Hematopoietic multipotent progenitor cell treated with erythropoietin and hydrocortisone succinate and interleukin-3 and kit ligand, for 15 days (in vitro differentiated cells): ENCODE measurements at regions not wholly inside any gene's neighbourhood (a gene's known extent, or its start where the extent isn't known, plus 50 kb on each side); places are given as distances from the start of the nearest gene placed in this dataset.

ENCODE experiments used
- DNase-seq: peaks from one replicate; pipeline ENCODE4 v3.0.0-alpha.2; 2015; ENCODE audit warnings: low spot score

DNA sequence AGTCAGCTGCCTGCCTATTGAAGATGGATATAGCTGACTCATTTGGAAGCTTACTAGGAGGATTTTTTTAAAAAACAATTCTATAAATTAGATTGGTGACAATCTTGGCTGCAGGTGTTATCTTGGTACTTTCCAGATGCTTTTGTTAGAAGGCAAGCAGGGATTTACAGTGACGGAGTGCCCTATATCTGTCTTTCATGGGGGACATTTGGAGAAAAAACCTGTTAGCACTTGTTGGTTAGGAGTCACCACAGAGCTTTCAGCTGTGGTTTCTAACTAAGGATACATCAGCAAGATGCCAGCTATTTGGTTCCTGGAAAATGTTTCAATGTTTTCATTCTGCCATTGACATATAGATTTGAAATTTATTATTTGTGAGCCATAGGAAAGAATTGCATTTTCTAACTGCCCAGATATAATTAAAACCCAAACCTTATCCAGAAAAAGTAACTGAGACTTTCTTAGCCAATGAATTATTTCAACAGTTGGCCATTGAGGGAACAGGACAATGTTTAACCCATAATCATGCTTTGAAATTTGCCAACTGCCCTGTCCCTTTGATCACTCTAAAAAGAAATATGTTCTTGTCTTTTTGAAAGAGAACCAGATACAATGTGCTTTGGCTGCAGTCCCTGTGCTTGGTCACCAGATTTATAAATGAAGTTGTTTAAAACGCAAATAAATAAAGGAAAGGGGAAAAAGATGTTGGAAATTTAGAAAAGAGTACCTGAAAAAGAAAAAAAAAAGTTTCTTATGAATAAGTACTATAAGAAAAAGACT lies 761.0 kb upstream of the CXADR start:
- no peak for DNase-seq

DNA sequence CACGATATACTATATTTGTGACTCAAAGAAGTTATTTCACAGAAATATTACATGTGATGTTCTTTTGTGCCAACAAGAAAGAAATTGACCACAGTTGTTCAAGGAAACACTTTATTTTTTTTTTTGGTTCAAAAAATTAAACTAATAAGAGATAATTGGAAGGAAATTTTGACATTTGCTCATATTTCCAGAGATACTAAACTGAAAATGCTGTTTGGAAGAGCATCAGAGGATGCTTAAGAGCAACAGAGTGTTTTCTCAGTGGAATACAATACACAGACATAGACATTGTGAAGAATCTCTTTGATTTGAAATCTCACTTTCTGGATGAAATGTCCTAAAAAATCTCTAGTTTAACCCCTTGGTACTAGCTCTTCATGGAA lies 760.4 kb upstream of the CXADR start:
- DNase-seq, result no peak

DNA sequence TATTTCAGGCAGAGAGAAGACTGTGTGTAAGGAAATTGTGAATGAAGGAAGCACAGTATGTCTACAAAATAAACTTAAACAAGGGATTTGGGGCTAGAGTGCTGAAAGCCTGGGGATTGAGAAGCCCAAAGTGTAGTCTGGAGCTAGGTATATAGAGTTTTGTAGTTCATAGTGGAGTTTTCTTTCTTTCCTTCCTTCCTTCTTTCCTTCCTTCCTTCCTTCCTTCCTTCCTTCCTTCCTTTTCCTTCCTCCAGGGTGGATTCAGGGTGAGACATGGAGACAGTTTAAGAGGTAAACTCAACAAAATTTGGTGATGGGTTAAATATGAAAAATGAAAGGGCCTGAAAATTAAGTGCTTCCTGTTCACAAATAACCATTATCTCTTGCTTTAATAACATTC lies 757.8 kb upstream of the CXADR start:
- no peak for DNase-seq

DNA sequence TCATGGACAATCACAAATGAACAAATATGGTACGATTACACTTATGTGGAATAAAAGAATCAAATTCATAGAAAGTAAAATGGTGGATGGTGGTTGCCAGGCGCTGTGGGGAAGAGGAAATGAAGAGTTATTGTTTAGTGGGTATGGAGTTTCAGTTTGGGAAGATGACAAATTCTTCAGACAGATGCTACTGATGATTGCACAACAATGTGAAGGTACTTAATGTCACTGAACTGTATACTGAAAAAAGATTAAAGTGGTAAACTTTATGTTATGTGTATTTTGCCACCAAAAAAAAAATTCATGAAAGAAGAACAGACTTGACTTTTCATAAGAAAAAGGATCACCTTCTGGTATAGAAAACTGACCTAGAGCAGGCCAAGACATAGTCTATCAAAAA lies 745.6 kb upstream of the CXADR start:
- DNase-seq, result no peak

DNA sequence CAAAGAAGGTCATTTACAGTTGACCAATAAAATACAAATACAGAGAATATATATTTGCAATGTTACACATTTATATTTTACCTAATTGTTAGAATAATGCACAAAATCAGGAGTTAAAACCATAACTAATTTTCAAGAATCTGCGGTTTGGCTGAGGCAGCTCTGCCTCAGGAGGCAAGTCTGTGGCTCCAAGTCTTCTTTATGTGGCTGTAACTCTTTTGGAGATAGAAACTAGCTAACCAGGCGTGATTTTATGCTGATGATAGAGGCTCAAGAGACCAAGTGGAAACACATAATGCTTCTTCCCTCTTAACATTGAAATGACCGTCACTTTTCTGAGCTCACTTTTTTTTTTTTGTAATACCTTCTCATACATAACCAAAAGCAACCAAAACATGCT lies 744.7 kb upstream of the CXADR start:
- no peak for DNase-seq

DNA sequence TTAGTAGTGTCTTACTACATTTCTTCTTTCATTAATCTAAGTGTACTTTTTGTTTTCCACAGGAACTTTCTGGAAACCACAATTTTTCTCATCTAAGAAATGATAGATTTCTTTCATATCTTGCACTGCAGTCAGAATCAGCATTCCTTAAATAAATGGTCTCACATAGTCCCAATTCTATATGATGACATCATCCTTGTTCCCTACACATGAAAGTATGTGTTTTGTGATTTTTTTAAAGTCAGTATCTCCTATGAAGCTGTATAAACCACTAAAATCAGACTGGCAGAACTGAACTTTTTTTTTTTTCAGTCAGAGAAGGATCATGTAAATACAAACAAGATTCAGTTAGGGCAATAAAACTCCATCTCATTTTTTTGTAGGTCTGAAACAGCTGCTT lies 742.6 kb upstream of the CXADR start:
- no peak for DNase-seq

DNA sequence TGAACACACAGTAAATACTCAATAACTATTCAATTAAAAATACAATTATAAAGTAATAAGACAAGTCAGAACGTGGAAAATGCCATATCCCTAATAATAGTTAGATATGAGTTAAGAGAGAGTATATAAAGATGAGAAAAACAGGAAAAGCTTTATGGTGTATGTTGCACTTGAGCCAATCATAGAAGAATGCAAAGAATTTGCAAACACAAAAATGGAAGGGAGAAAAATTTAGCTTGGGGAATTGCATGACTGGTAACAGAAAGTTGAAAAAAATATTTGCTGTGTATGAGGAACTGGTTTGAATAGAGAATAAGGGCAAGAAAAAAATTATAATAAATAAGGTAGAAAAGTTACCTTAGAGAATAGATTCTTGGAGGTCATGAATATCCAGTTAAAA lies 739.6 kb upstream of the CXADR start:
- no peak for DNase-seq

DNA sequence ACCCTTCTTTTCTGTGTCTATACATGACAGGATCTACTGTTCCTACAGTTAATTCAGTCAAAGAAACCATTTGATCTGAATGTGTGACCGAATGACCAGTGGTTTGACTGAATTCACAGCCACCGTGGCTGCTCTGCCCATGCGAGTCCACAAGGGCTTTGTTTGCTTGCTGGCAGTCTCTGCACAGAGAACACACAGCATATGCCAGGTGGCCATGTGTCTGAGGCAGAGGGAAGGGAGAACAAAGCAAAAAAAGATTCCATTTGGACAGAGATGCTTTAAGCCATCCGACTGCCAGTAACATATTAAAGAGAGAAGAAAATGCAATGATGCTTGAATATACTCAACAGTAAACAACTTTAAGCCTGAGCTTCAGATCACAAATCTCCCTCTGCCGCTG lies 737.8 kb upstream of the CXADR start:
- DNase-seq, result no peak

DNA sequence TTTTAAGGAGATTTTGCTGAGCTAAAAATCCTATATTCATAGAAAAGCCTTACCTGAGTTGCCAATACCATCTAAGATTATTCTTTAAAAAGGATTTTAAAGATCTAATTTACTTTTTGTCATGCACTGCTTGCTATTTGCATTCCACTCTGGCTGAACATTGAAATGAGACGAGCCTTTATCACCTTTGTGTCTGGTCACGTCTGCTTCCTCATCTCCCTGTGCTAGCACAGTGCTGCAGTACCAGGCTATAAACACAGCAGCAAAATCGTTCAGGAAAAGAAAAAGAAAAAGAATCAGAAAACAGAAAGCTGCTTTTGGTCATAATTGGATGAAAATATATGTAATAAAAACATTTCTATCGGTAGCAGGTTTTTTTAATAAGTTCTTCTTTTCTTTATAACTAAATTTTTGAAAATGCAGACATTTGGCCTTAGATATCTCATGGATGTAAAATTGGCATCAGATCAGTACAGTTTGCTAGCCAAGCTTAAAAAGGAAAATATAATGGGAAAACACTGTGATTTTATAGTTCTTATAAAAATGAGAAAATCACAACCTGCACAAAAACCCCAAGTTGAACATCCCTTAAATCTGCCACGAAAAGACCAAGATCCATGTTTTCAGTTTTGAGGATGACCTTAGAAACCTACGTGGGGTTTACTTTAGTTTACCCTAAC lies 735.7 kb upstream of the CXADR start:
- DNase-seq, result no peak

DNA sequence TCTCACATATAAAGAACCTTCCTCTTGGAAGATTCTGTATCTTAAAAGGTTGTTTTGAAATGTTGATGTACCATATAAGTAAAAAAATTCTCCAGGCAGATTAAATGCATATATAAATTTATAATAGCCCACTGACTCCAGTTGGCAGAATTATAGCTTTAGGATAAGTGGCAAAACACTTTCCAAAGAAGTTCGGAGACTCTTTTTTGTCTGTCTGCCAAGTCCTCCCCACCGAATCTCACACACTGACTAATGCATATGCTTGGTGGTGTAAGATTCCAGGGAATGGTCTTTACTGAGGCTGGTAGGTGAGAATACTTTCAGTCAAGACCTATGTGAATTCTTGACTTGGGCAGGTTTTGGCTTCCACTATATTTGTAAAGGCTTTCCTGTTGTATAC lies 724.3 kb upstream of the CXADR start:
- no peak for DNase-seq

DNA sequence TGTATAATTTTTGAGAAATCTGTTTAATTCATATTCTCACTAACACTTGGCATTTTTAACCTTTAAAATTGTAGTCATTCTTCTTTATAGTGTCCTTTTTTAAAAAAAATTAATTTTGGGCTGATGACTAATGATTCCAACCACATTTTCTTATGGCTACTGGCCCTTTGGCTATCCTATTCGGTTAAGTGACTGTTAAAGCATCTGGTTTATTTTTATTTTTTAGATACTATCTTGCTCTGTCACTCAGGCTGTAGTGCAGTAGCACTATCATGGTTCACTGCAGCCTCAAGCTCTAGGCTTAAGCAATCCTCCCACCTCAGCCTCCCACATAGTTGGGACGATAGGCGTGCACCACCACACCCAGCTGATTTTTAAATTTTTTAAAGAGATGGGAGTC lies 723.2 kb upstream of the CXADR start:
- no peak for DNase-seq

DNA sequence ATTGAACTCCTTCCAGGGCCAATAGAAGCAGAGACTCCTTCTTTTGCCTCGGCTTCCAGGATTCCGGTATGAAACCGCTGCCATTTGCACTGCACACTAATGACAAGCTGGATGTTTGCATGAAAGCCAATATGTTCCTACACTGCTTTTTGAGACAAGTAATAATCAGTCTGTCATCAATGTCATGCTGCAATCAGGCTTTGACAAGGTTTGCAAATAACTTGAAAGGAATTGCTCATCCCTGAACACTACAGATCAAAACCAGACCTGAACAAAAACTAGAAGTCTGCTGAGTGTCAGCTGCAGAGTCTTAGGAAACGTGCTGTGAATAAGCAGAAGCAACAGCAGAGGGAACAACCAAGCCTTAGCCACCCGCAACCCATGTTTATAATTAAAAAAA lies 720.7 kb upstream of the CXADR start:
- no peak for DNase-seq

DNA sequence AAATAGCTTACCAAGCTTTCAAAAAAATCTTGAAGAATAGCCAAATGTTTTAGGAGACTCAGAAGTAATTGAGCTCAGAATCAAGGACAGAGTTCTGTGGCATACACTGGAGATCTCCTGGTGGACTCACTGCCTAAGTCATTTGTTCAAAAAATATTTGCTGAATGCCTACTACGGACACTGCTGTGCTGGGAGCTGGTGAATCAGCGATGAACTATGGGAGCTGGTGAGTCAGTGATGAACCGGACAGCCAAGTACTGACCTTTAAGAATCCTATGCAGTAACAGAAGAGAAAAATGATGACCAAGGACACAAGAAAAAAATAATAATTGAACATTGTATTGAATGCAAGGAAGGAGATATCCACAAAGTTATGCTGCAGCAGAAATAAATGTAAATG lies 717.9 kb upstream of the CXADR start:
- no peak for DNase-seq

DNA sequence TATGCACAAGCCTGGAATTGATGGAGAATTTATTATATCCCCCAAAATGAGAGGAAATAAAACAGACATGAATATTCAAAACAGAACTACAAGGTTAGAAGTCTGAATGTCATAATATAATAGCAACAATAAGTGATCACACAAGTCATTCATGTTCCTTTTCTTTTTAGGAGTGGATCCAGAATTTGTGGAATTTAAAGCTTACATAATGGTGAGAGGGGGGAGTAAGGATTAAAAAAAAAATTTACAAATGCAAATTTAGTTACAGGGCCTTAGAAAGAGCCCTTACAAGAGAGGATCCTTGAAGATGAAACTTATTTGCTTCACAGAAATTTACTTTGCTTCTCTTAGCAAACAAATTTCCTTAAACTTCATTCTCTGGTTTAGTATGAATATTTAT lies 716.1 kb upstream of the CXADR start:
- no peak for DNase-seq

DNA sequence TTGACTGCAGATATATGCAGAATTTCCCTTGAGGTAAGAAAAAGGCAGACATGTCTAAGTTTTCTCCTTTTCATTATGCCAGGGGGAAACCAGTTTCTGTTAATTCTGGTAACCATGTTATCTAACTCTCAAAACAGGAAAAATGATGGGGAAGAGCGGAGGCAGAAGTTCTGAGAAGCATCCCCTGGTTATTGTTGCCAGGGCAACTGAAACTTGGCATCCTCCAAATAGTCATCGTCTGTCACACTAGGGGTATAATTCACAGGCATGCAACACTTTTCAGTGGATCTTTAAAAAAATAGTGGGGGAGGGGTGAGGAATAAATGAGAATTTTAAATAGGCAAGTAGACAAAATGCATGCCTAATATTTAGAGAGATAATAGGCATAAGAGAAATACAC lies 715.3 kb upstream of the CXADR start:
- DNase-seq, result no peak

DNA sequence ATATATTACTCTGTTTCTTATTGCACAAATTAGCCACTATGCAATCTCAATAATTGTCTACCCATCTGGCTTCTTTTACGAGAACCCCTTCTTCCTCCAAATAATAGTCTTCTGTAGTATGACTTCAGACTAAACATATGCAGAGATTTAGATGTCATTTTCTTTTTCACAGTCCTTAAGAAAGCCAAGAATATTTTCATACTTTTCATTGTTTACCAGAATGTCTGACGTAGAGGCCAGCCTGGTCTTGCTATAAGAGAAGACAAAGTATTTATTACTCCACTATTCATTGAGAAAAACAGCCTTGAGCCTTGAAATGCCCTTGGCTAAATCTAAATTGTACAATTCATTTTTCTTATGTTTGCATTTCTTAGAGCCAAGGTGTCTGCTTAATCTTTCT lies 714.9 kb upstream of the CXADR start:
- DNase-seq, result no peak

DNA sequence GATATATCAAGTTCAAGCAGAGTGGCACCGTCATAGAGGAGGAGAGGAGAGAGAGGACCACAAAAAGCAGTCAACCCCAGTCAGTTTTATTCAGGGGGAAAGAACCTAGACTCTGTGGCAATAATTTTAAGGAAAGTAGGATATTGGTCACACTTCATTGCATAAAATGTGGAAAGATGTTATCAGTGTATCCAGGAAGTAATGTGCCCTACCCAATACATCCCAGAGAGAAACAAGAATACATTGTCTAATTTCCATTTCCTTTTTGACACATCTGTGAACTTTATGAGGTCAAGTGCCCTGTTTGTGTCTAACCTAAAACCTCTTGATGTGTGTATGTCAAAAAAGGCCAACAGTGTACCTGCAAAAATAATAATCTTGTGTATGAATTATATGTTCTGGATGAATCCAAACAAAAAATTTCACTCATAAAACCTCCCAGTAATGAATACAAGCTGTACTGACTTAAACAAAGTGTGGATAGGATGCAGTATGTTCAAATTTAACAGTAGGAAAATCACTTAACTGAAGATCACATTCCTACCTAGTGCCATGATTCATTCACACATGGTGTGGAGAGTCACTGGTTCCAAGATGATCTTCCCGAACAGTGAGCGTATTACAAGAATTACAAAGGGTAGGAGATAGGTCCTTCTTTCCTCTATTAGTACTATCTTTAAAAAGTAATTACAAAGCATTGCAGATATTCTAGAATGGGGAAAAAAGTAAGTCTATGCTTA lies 712.1 kb upstream of the CXADR start:
- no peak for DNase-seq

DNA sequence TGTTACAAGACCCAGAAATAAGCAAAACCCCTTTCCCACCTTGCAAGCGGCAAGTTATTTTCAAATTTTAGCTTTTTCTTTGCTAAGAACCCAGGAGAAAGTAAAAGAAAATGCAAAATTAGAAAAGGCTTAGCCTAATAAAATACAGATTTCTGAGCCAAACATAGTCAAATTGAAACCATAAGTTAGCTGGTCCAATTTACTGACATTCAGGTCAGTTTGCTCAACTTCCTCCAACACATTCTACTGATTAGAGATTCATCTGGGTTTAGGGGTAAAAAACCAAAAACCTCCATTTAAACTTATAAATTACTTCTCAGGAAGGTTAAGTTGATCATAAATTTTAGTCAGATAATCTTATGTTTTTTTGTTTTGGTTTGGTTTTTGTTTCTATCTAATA lies 701.8 kb upstream of the CXADR start:
- no peak for DNase-seq

DNA sequence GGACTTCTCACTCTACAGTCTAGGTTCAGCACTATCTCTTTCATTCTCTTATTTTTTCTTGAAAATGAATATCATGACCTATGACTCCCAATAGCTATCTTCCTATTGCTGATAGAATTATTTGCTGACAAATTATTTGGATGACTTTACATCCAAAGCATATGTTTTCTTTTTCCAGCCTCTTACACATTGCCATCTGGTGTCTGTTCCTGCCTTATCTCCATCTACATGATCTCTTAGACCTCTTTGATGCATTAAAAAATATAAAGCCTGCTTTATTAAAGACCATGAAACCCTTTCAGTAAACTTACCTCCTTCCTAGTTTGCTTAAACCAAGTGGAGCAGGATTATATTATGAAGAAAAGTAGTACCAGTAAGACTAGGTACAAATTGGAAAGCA lies 700.9 kb upstream of the CXADR start:
- no peak for DNase-seq

DNA sequence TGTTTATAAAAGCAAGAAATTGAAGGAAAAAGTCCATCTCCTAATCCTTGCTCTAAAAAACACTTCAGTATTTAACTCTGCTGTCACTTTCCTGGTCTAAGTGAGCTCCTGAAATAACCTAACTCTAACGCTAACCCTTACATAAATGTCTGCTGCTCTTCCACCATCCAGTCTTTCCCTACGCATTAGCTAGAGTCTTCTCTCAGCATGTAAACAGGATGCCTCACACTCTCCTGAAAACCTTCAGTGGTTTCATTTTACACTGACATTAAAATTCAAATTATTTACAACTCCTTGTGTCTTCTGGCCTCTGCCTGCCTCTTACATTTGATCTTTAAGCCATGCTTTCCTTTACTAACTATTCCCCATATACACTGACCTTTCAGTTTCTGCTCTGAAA lies 697.6 kb upstream of the CXADR start:
- DNase-seq, result no peak

DNA sequence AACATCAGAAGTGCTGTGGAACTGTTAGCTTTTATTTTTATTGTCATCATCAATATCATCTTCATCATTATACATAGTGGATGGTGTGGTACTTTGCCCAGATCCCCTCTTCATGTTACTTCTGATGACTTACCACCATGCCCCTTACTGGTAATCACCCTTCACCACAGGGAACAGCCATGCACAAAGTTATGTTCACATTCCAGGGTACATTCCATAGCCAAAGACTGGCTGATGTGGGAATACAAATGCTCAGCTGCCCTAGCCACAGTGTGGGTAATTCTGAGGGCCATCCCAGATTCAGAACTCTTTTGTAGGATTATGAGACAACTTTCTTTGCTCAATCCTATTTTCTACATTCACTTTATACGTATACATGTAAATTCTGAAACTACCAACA lies 691.3 kb upstream of the CXADR start:
- no peak for DNase-seq

DNA sequence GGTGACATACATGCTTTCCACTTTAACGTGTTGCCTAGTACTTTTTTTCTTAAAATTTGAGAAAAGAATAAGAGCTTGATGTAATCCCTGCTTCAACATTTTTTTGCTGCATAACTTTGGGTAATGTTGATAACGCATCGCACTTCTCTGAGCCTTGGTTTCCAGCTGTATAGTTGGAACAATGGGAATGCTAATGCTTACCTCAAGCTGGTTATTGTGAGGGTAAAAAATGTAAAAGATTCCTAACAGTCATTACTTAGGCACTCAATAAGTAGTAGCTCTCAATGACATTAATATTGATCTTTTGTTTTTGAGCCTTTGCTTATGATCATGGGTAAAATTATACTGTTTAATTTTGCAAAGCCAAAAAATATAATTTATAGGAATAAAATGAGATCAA lies 683.3 kb upstream of the CXADR start:
- DNase-seq, result no peak

DNA sequence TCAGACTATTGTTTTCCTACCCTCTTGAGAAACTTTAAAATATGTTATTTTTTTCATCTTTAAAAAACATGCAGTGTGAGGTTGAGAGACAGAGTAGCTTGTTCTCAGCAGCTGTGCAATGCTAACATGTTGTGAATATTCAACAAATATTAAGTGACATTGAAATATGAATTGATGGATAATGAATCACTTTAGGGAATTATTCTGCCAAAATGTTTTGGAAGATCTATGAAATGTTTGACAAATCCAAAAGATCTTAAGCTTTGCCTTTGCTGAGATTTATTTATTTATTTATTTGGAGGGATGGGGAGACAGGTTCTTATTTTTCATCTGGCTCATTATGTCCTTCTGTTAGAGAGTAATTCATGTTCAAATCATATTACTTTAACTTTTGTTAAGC lies 680.1 kb upstream of the CXADR start:
- no peak for DNase-seq
